NCI-H128 (cell line): ENCODE measurements at regions not wholly inside any gene's neighbourhood (a gene's known extent, or its start where the extent isn't known, plus 50 kb on each side); places are given as distances from the start of the nearest gene placed in this dataset.
A peak's percentile ranks its signal among the peaks of the same experiment; 100 is the strongest.
"Not testable (repeated sequence)": the region's sequence is repeated elsewhere in the genome, so short reads cannot be mapped to it uniquely, and the experiment has no call there.

Source experiments
- DNase-seq: peaks from one replicate; lab custom pipeline; 2025; ENCODE audit not compliant: unreplicated experiment; lab: John Stamatoyannopoulos, UW

DNA sequence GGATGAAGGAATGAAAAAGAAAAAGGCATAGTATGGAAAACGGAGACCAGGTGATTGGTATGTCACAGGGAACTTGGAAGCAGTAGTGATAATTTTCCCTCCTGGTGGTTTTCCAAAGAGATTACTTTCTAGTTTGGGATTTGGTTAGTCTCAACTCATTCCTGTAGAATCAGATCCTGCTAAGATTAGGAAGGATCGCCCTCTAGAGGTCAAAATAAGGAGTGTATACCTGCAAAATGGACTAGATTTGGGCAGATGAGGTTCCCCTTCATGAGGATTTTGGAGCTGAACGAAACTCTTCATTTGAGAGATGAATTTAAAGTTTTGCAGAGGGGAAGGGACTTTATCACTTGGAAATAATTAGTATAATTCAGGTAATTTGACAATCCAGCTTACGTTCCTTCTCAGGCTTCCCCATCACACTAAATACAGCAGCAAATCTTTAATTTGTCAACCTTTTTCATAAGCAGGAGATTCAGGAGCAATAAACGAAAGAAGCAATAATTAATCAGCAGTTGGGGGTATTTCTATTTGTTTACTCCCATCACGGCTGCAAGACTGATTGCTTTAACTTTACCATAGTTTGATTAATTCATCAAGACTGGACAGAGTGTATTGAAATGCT is 65.2 kb downstream of the CCDC195 start:
- DNase-seq, result no peak

DNA sequence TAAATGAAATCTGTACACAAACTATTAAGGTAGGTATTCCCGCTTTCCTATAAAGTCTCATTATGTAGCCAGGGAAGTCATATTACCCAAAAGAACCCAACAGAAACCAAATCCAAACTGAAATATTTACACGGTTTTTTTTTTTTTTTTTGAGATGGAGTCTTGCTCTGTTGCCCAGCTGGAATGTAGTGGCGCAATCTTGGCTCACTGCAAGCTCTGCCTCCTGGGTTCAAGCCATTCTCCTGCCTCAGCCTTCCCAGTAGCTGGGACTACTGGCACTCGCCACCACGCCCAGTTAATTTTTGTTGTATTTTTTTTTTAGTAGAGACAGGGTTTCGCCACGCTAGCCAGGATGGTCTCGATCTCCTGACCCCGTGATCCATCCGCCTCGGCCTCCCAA is 62.5 kb upstream of the CUL3 start:
- DNase-seq, result not testable (repeated sequence)

DNA sequence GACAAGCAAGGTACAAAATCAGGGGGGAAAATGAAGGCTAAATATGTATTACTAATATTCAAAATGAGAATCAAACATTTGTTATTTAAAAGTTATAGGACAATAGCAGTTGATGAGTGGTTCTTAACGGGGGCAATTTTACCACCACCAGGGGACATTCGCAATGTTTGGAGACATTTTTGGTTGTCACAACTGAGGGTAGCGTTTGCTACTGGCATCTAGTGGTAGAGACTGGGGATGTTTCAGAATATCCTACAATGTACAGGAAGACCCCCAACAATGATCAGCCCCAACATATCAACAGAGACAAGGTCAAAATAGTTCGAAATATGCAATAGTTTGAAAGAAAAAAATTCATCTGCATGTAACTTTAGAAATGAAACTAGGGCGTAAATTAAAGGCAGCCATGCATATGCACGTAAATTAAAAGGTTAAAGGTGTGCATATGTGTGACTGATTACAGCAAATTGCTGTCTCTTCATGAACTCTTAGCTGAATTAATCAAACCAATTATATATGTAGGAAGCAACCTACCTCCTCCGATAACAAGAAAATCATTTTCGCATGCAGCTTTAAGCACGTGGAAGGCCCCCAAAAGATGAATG is 61.2 kb upstream of the CUL3 start:
- DNase-seq, result no peak

DNA sequence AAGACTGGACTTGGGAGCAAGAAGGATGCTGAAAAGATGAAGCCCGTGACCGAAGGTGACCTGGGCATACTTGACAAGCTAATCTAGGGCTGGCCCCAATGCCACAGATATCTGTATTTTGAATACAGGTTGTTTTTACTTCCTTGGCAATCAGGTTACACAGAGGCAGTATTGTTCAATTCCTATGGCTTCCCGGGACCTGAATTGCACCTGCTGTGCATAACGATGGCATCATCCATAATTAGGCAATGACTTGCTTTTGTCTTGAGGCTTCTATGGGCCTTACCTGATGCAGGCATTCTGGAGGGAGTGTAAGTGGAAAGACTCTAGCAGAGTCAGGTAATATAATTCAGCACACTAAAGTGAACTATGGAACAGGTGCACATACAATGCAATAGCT is 60.6 kb upstream of the CUL3 start:
- DNase-seq, result peak; percentile 6

DNA sequence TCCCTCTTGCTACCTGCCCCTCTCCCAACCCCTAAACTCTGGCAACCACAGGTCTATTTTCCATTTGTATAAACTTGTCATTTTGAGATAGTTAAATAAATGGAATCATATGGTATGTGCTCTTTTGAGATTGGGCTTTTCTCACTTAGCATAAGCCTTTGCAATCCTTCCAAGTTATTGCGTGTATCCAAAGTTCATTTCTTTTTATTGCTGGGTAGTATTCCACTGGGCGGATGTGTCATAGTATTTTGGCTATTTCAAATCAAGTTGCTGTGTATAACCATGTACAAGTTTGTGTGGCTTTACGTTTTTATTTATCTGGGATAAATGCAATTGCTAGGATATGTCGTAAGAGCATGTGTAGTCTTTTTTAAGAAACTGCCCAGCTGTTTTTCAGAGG is 55.5 kb upstream of the CUL3 start:
- no peak for DNase-seq

DNA sequence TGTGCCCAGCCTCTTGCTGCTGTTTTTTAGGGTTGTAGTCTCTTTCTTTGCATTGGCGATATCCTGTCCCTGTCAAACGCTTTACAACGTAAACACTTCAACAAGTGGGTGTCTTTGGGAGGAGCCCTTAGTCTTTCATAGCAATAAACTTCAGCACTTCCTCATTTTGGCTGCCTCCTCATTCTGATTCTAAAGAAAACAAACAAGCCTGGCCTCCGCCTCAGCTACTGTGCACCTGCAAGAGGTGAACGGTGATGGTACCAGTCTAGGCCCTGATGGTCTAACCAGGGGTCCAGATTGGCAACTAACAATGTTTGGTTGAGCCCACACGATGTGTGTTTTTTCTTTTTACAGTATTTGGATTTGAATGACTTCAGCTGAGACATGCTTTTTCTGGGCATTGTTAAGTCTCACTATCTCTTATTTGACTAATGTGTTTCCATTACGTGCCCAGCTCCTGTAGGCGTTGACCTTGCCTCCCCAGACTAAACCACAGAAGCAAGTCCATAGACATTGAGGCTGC is 53.2 kb upstream of the CUL3 start:
- DNase-seq, result no peak
